ENCODE measurements at regions not wholly inside any gene's neighbourhood (a gene's known extent, or its start where the extent isn't known, plus 50 kb on each side); places are given as distances from the start of the nearest gene placed in this dataset.

- no peak for TF ChIP-seq CTCF (IDR thresholded peaks at IDR 0.05; ENCODE audit: borderline replicate concordance, insufficient read depth, low read depth, low read length)
- H3K4me3 ChIP-seq (ENCODE audit: low read depth, low read length): no peak overlapping the region
Observed at GRCh38 chr12:76173756-76174155, 89.3 kb upstream of the NAP1L1 start.

GRCh38 chr12:76158518-76159321 lies 74.2 kb upstream of the NAP1L1 start:
- peak overlapping the region; percentile 33 for H3K4me3 ChIP-seq (ENCODE audit: low read depth, low read length)
- TF ChIP-seq CTCF (IDR thresholded peaks at IDR 0.05; ENCODE audit: borderline replicate concordance, insufficient read depth, low read depth, low read length): peak; percentile 84

- TF ChIP-seq CTCF (IDR thresholded peaks at IDR 0.05; ENCODE audit: borderline replicate concordance, insufficient read depth, low read depth, low read length): no peak
- no peak overlapping the region for H3K4me3 ChIP-seq (ENCODE audit: low read depth, low read length)
Observed at GRCh38 chr12:76156726-76157125, 72.2 kb upstream of the NAP1L1 start.

GRCh38 chr12:76156314-76156713 lies 71.8 kb upstream of the NAP1L1 start:
- TF ChIP-seq CTCF (IDR thresholded peaks at IDR 0.05; ENCODE audit: borderline replicate concordance, insufficient read depth, low read depth, low read length): no peak
- H3K4me3 ChIP-seq (ENCODE audit: low read depth, low read length): no peak overlapping the region

GRCh38 chr12:76155157-76155670 lies 70.7 kb upstream of the NAP1L1 start:
- no peak overlapping the region for H3K4me3 ChIP-seq (ENCODE audit: low read depth, low read length)
- TF ChIP-seq CTCF (IDR thresholded peaks at IDR 0.05; ENCODE audit: borderline replicate concordance, insufficient read depth, low read depth, low read length): no peak

DNA sequence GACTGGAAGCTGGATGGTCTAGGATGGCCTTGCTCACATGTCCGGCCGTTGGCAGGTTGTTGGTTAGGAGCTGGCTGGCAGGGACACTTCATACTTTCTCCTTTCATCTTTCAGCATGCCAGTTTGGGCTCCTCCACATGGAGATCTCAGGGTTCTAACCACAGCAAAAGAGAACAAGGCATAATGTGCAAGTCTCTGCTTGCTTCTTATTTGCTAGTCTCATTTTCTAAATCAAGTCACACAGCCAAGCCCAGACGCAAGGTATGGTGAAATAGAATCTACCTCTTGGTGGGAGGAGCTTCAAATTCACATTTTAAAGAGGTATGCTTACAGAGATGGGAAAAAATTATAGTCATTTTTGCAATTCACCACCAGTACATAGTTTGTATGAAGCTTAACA lies 69.1 kb upstream of the NAP1L1 start:
- no peak for TF ChIP-seq CTCF (IDR thresholded peaks at IDR 0.05; ENCODE audit: borderline replicate concordance, insufficient read depth, low read depth, low read length)
- H3K4me3 ChIP-seq (ENCODE audit: low read depth, low read length): no peak overlapping the region

- no peak overlapping the region for H3K4me3 ChIP-seq (ENCODE audit: low read depth, low read length)
- no peak for TF ChIP-seq CTCF (IDR thresholded peaks at IDR 0.05; ENCODE audit: borderline replicate concordance, insufficient read depth, low read depth, low read length)
Observed at GRCh38 chr12:76152181-76152807, 67.8 kb upstream of the NAP1L1 start.

Data from GM12875 (cell line).